Endothelial cell of umbilical vein (primary cell): ENCODE measurements at regions not wholly inside any gene's neighbourhood (a gene's known extent, or its start where the extent isn't known, plus 50 kb on each side); places are given as distances from the start of the nearest gene placed in this dataset.

ENCODE experiments used
- BruUV-seq: library from RNA; stranded (reverse); fragments of 400-500 nt; replicated peaks from 2 replicates; lab custom pipeline; 2021; lab: Mats Ljungman, UMichigan
- CTCF ChIA-PET: fragments of 300-600, 350-600 bp; sonication (Branson Sonifier 250); formaldehyde crosslinking; loops from one replicate; lab custom pipeline; 2021; ENCODE audit warnings: antibody characterized with exemption, inconsistent platforms; lab: Charles Lee
- POLR2A ChIA-PET: fragments of 300-600, 350-600 bp; sonication (Branson Sonifier 250); formaldehyde crosslinking; loops from one replicate; lab custom pipeline; 2021; ENCODE audit warnings: antibody characterized with exemption, inconsistent platforms; lab: Charles Lee
- DNase-seq: peaks from one replicate; pipeline ENCODE4 v3.0.0-alpha.2; 2011; ENCODE audit warnings: low read depth, low spot score
- FAIRE-seq: peaks from 2 replicates; lab custom pipeline; 2011; peaks lifted over from hg19 to GRCh38; lab: Jason Lieb, UNC
- H2AFZ ChIP-seq: 2 replicates; pipeline ENCODE4 v1.6.0; 2012; ENCODE audit warnings: low read depth, low read length, control low read depth, inconsistent platforms
- H3K27ac ChIP-seq: 2 replicates; pipeline ENCODE4 v1.5.1; 2011; ENCODE audit warnings: low read depth, mild to moderate bottlenecking, control low read depth, low read length, moderate library complexity; ENCODE audit not compliant: insufficient read depth
- H3K27me3 ChIP-seq, 2 experiments: 2 replicates each; pipeline versions ENCODE4 v1.6.0 to v1.6.1; 2011; ENCODE audit warnings: low read length in 2 of 2, mixed read lengths in 1 of 2; ENCODE audit not compliant: control insufficient read depth in 2 of 2, insufficient read depth in 2 of 2
- H3K36me3 ChIP-seq, 2 experiments: 2 replicates in 1 of 2; 3 replicates in 1 of 2; pipeline ENCODE4 v1.5.1; 2011; ENCODE audit warnings: low read length in 2 of 2, mild to moderate bottlenecking in 1 of 2, moderate library complexity in 1 of 2; ENCODE audit not compliant: control insufficient read depth in 2 of 2, insufficient read depth in 2 of 2; ENCODE audit errors: extremely low read depth in 1 of 2
- H3K4me1 ChIP-seq: 3 replicates; pipeline ENCODE4 v1.5.1; 2011; ENCODE audit warnings: mild to moderate bottlenecking, low read length; ENCODE audit not compliant: control insufficient read depth, insufficient read depth; ENCODE audit errors: extremely low read depth
- H3K4me2 ChIP-seq: 2 replicates; pipeline ENCODE4 v1.6.1; 2011; ENCODE audit warnings: low read length, control low read depth, mixed read lengths; ENCODE audit not compliant: insufficient read depth
- H3K4me3 ChIP-seq, 3 experiments: fragments of 200-600 bp in 1 of 3; sonication (generic), shearing (Covaris generic) in 1 of 3; replicated peaks in 1 of 3; 2 replicates each; pipeline ENCODE4 v1.5.1; 2011 to 2016; ENCODE audit warnings: control low read depth in 3 of 3, low read length in 3 of 3, mild to moderate bottlenecking in 2 of 3, inconsistent platforms in 1 of 3, low read depth in 1 of 3, moderate library complexity in 1 of 3; ENCODE audit not compliant: insufficient read depth in 1 of 3
- H3K79me2 ChIP-seq: 2 replicates; pipeline ENCODE4 v1.6.0; 2012; ENCODE audit warnings: low read length, inconsistent platforms; ENCODE audit not compliant: control insufficient read depth, insufficient read depth
- H3K9ac ChIP-seq: replicated peaks from 2 replicates; pipeline ENCODE3; 2011; ENCODE audit warnings: low read length, control low read depth; ENCODE audit not compliant: insufficient read depth; ENCODE audit errors: extremely low read depth
- H3K9me1 ChIP-seq: replicated peaks from 3 replicates; pipeline ENCODE4 v1.6.0; 2011; ENCODE audit warnings: mild to moderate bottlenecking, low read length; ENCODE audit not compliant: control insufficient read depth, insufficient read depth; ENCODE audit errors: extremely low read depth
- H3K9me3 ChIP-seq: replicated peaks from 2 replicates; pipeline ENCODE4 v1.5.1; 2012; ENCODE audit warnings: low read length, inconsistent platforms; ENCODE audit not compliant: control insufficient read depth, insufficient read depth
- H4K20me1 ChIP-seq: replicated peaks from 2 replicates; pipeline ENCODE3; 2011; ENCODE audit warnings: mild to moderate bottlenecking, low read length; ENCODE audit not compliant: control insufficient read depth, insufficient read depth; ENCODE audit errors: extremely low read depth
- EZH2 ChIP-seq: IDR thresholded peaks from 2 replicates; pipeline ENCODE4 v1.6.1; 2012; ENCODE audit warnings: borderline replicate concordance, low read depth, mild to moderate bottlenecking, moderate library complexity, low read length, inconsistent platforms; ENCODE audit not compliant: severe bottlenecking
- GATA2 ChIP-seq: IDR thresholded peaks from 2 replicates; pipeline ENCODE4 v1.7.0; 2011; ENCODE audit warnings: low read depth, mild to moderate bottlenecking, moderate library complexity, mixed read lengths, low read length; ENCODE audit not compliant: insufficient read length, insufficient read depth
- JUN ChIP-seq: IDR thresholded peaks from 2 replicates; pipeline ENCODE4 v1.6.1; 2011; ENCODE audit warnings: borderline replicate concordance, low read depth; ENCODE audit not compliant: insufficient read length, insufficient read depth
- MAX ChIP-seq: IDR thresholded peaks from 2 replicates; pipeline ENCODE4 v1.6.1; 2011; ENCODE audit not compliant: insufficient read depth, insufficient read length
- dilution Hi-C: fragments of 300-500 bp; cut with MboI; formaldehyde crosslinking; loops from one replicate; pipeline ENCODE4 v1.15.0; 2019; ENCODE audit warnings: low sequenced_read_pairs; ENCODE audit not compliant: extremely low pct_ligation_motif_present
- intact Hi-C: fragments of 100-400 bp; cut with micrococcal nuclease; formaldehyde crosslinking; loops from one replicate; pipeline ENCODE4 v1.10.0; 2022
- TF ChIP-seq, protein P1 (sequence below), 2 donors: IDR thresholded peaks; 1 replicate in 1 of 2; 2 replicates in 1 of 2; pipeline ENCODE4 v1.5.1; 2011; ENCODE audit warnings: low read length in 2 of 2, mild to moderate bottlenecking in 2 of 2, moderate library complexity in 2 of 2, control low read depth in 1 of 2, inconsistent platforms in 1 of 2, low read depth in 1 of 2; ENCODE audit not compliant: insufficient read depth in 1 of 2; ENCODE audit errors: extremely low read depth in 1 of 2

- BruUV-seq = no TSS peak
- POLR2A ChIA-PET = no interaction called here
- H2AFZ ChIP-seq = no peak overlapping the region
- no peaks in the 10 kb centered on the region for H3K36me3 ChIP-seq
- TF ChIP-seq EZH2 (no peak), GATA2 (no peak), MAX (no peak)
- dilution Hi-C loops = no loop called here
- H3K79me2 ChIP-seq = no peaks in the 10 kb centered on the region
- no peaks in the 10 kb centered on the region for H3K27me3 ChIP-seq
- DNase-seq = no peak
- intact Hi-C loops = no loop called here
- H3K4me1 ChIP-seq = no peaks in the 10 kb centered on the region
- H3K9me1 ChIP-seq = no peaks in the 10 kb centered on the region
- H3K9me3 ChIP-seq = peaks cover 5% of the 10 kb centered on the region
- H3K9ac ChIP-seq = no peak overlapping the region
- FAIRE-seq = no peak
- H4K20me1 ChIP-seq = no peaks in the 10 kb centered on the region
- H3K4me2 ChIP-seq = no peak overlapping the region
- H3K4me3 ChIP-seq = no peak overlapping the region
- no peak overlapping the region for H3K27ac ChIP-seq
- CTCF ChIA-PET = no interaction called here
Measured at GRCh38 chr2:2546046-2546445, 215.0 kb upstream of the MYT1L start.

DNA sequence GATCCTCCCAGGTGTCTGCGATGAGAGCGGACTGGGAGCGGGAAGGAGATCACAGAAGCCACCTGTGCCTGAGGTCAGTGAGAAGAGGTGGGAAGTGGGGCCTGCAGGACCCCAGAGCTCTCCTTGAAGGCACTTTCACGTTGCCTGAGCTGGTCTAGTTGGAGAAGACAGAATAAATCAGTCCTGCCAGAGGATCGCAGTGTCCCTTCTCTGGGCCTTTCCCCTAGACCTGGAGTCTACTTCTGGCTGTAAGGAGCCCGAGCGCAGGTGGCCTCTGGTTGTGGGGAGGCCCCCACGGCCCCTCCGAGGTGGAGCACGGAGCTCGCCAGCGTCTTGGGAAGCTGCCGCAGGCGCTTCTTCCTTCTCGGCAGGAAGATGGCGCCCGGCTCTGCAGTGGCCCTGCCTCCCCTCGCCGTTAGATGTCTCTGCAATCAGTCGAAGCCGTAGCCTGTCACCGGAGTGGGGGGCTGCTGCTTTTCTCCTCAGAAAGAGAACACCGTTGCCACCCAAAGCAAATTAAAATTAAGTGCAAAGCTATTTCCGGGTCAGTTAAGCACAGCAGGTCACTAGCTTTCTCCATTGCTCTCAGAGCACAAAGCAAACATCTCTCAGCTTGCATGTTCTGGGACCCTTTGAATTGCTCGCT lies 212.0 kb upstream of the MYT1L start:
- TF ChIP-seq JUN = no peak
- no peak for TF ChIP-seq GATA2
- TF ChIP-seq, protein P1, sequence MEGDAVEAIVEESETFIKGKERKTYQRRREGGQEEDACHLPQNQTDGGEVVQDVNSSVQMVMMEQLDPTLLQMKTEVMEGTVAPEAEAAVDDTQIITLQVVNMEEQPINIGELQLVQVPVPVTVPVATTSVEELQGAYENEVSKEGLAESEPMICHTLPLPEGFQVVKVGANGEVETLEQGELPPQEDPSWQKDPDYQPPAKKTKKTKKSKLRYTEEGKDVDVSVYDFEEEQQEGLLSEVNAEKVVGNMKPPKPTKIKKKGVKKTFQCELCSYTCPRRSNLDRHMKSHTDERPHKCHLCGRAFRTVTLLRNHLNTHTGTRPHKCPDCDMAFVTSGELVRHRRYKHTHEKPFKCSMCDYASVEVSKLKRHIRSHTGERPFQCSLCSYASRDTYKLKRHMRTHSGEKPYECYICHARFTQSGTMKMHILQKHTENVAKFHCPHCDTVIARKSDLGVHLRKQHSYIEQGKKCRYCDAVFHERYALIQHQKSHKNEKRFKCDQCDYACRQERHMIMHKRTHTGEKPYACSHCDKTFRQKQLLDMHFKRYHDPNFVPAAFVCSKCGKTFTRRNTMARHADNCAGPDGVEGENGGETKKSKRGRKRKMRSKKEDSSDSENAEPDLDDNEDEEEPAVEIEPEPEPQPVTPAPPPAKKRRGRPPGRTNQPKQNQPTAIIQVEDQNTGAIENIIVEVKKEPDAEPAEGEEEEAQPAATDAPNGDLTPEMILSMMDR (IDR thresholded peaks at IDR 0.05; ENCODE audit: extremely low read depth in 1 of 2, insufficient read depth in 1 of 2, low read depth in 1 of 2, low read length in 2 of 2) = no peak
- BruUV-seq = no TSS peak
- DNase-seq (no peak), FAIRE-seq (no peak)
- H3K9ac ChIP-seq = no peak overlapping the region
- intact Hi-C loops (no loop called here), dilution Hi-C loops (no loop called here)
- H3K9me3 ChIP-seq = peaks cover 10% of the 10 kb centered on the region
- no peak overlapping the region for H2AFZ ChIP-seq
- no peaks in the 10 kb centered on the region for H3K36me3 ChIP-seq
- ChIA-PET CTCF (no interaction called here), POLR2A (no interaction called here)
- H3K4me1 ChIP-seq = no peaks in the 10 kb centered on the region
- no peaks in the 10 kb centered on the region for H3K27me3 ChIP-seq
- no peak overlapping the region for H3K4me3 ChIP-seq
- no peak overlapping the region for H3K4me2 ChIP-seq
- H4K20me1 ChIP-seq = no peaks in the 10 kb centered on the region
- no peaks in the 10 kb centered on the region for H3K9me1 ChIP-seq
- H3K79me2 ChIP-seq = no peaks in the 10 kb centered on the region
- H3K27ac ChIP-seq = no peak overlapping the region
